BE2C (cell line): ENCODE measurements at regions not wholly inside any gene's neighbourhood (a gene's known extent, or its start where the extent isn't known, plus 50 kb on each side); places are given as distances from the start of the nearest gene placed in this dataset.

ENCODE experiments used
- DNase-seq: peaks from one replicate; pipeline ENCODE4 v3.0.0-alpha.2; 2020
- H3K27me3 ChIP-seq: fragments of 250-450 bp; sonication (Bioruptor Pico); 2 replicates; pipeline ENCODE4 v1.5.1; 2020; ENCODE audit warnings: mild to moderate bottlenecking
- H3K36me3 ChIP-seq: fragments of 250-450 bp; sonication (Bioruptor Pico); 2 replicates; pipeline ENCODE4 v1.5.1; 2020; ENCODE audit warnings: mild to moderate bottlenecking
- H3K4me1 ChIP-seq: fragments of 250-450 bp; sonication (Bioruptor Pico); 2 replicates; pipeline ENCODE4 v1.5.1; 2020
- H3K4me3 ChIP-seq: 2 replicates; pipeline ENCODE4 v1.5.1; 2011; ENCODE audit warnings: low read depth, low read length
- H3K9me3 ChIP-seq: fragments of 250-450 bp; sonication (Bioruptor Pico); 2 replicates; pipeline ENCODE4 v1.5.1; 2020
- CTCF ChIP-seq: IDR thresholded peaks from 2 replicates; pipeline ENCODE4 v1.5.1; 2012; ENCODE audit warnings: mild to moderate bottlenecking, low read depth, low read length

DNA sequence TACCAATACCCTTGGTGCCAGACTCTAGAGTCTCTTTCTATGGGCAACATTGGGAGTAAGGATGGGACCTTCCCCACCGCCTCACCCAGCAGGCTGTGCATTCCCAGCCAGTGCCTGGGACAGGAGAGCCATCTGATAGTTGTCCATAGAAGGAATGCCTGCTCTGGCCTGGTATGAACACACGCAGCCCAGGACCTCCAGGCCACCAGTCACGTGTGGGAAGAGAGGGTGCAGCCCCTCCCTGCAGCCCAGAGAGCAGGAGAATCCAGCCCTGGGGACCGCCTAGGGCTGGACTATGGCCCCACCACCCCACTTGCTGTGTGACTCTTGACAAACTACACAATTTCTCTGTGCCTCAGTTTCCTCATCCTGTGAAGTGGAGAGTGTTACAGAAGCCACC is 52.5 kb upstream of the ID2 start:
- DNase-seq: no peak
- Histone ChIP-seq H3K27me3 (no peaks in the 10 kb centered on the region), H3K4me1 (peaks cover 5% of the 10 kb centered on the region), H3K9me3 (no peaks in the 10 kb centered on the region), H3K4me3 (no peak overlapping the region), H3K36me3 (no peaks in the 10 kb centered on the region)
- TF ChIP-seq CTCF: no peak

DNA sequence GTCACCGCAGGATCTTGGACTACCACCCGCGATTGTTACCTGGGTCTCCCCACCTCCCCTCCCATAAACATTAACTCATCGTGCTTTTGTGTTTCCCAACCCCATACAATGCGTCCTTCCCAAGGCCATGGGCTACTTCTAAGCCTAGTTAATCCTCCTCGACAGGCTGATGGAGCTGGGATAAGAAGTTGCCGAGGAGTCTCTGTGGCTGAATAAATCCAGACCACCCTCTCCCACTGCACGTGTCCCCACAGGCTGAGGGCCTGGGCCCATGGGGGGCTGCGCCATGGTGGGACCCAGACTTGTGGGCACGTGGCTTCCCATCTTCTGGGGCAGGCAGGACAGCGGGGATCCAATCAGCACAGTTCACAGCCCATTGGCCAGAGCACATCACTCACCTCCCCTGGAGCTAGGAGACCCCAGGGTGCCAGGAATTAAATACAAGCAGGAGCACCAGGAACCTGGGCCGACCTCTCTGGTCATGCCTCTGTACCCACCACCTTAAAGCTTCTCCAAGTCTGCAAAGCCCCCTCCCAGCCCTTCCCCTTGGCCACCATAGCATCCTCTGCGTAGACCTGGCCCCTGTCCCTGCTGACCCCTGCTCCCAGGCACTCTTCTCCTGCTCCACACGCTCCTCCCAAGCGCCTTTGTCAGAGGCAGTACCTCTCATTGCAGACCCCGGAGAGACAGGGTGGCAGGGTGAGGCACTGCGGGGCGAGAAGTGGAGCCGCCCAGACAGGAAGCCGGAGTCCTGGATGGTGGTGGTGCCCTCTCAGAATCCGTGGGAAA is 51.0 kb upstream of the ID2 start:
- DNase-seq: no peak
- Histone ChIP-seq H3K4me3 (no peak overlapping the region), H3K36me3 (no peaks in the 10 kb centered on the region), H3K9me3 (no peaks in the 10 kb centered on the region), H3K4me1 (no peaks in the 10 kb centered on the region), H3K27me3 (no peaks in the 10 kb centered on the region)
- TF ChIP-seq CTCF: no peak

DNA sequence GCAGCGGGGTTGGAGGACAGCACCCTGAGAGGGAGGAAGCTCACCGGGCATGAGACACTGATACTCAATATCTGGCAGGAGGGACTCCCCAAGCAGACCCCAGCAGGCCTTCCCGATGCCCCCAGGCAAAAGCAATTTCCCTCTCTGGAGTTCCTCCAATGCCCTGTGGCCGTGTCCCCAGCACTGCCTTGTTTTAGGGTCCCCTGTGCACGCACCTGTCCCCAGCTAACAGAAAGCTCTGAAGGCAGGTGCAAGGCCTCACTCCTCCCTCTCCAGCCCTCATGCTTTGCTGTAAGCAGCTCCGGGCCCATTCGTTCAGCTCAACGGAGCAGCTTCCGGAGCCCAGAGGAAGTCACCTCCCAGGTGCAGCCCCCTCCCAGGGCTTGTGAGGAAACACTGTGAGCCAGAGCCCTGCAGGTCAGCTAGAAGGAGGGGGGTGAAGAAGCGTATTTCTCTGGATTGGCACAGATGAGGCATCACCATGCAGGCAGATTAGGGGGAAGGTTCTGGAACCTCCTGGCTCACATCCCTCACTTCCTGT is 50.3 kb upstream of the ID2 start:
- DNase-seq: no peak
- Histone ChIP-seq H3K36me3 (no peaks in the 10 kb centered on the region), H3K27me3 (no peaks in the 10 kb centered on the region), H3K4me1 (no peaks in the 10 kb centered on the region), H3K9me3 (no peaks in the 10 kb centered on the region), H3K4me3 (no peak overlapping the region)
- TF ChIP-seq CTCF: no peak
